HL-60 (cell line): ENCODE measurements at regions not wholly inside any gene's neighbourhood (a gene's known extent, or its start where the extent isn't known, plus 50 kb on each side); places are given as distances from the start of the nearest gene placed in this dataset.

Source experiments
- GABPA ChIP-seq: IDR thresholded peaks from 2 replicates; pipeline ENCODE4 v1.6.1; 2012; ENCODE audit warnings: low read depth
- POLR2AphosphoS5 ChIP-seq: IDR thresholded peaks from 2 replicates; pipeline ENCODE4 v1.6.1; 2012; ENCODE audit warnings: low read depth
- REST ChIP-seq: IDR thresholded peaks from 2 replicates; pipeline ENCODE4 v1.6.1; 2012; ENCODE audit warnings: low read depth; ENCODE audit not compliant: insufficient replicate concordance
- SPI1 ChIP-seq: IDR thresholded peaks from 2 replicates; pipeline ENCODE4 v1.6.1; 2012; ENCODE audit warnings: low read depth, mild to moderate bottlenecking, borderline replicate concordance
- TF ChIP-seq, protein P1 (sequence below): IDR thresholded peaks from one replicate; pipeline ENCODE4 v1.5.1; 2011; ENCODE audit warnings: low read length, control low read depth, inconsistent platforms; ENCODE audit not compliant: insufficient read depth

DNA sequence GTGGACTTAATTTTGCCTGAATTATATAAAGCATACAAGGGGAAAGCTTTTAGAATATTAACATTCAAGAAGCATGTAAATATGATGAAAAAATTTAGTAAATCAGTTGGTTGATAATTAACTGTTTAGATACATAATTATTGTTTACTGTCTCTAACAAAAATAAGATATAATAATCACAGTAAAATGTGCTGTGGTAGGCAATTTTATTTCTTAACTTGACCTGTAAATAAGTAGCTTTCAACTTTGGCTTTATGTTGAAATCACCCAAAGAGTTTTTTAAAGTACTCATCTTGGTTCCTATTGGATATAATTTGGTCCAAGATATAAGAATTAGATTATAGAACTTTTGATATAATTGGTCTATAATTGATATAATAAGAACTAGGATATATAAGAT, 1374.5 kb downstream of the NSUN3 start:
- TF ChIP-seq, protein P1, sequence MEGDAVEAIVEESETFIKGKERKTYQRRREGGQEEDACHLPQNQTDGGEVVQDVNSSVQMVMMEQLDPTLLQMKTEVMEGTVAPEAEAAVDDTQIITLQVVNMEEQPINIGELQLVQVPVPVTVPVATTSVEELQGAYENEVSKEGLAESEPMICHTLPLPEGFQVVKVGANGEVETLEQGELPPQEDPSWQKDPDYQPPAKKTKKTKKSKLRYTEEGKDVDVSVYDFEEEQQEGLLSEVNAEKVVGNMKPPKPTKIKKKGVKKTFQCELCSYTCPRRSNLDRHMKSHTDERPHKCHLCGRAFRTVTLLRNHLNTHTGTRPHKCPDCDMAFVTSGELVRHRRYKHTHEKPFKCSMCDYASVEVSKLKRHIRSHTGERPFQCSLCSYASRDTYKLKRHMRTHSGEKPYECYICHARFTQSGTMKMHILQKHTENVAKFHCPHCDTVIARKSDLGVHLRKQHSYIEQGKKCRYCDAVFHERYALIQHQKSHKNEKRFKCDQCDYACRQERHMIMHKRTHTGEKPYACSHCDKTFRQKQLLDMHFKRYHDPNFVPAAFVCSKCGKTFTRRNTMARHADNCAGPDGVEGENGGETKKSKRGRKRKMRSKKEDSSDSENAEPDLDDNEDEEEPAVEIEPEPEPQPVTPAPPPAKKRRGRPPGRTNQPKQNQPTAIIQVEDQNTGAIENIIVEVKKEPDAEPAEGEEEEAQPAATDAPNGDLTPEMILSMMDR = no peak
- TF ChIP-seq GABPA (no peak), REST (no peak), SPI1 (no peak), POLR2AphosphoS5 (no peak)
